ENCODE measurements at regions not wholly inside any gene's neighbourhood (a gene's known extent, or its start where the extent isn't known, plus 50 kb on each side); places are given as distances from the start of the nearest gene placed in this dataset.
"Not testable (repeated sequence)": the region's sequence is repeated elsewhere in the genome, so short reads cannot be mapped to it uniquely, and the experiment has no call there.

DNA sequence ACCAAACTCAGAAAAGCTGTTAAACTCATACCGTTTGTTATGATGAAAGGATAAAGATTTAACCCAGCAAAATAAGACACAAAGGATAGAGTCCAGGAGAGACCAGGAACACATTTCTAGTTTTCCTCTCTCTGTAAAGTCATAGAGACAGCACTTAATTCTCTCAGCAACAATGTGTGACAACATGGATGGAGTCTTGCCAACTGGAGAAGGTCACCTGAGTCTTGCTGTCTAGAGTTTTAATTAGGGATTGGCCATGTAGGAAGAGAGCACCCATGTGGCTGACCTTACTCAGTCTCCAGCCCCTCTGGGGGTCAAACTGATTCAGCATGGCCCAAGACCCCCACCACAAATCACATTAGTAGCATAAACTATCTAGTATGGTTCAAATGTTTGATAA is 151.0 kb upstream of the ATF7IP start:
- Histone ChIP-seq H3K9me3 (ENCODE audit: low read depth, low read length) (no peaks in the 10 kb centered on the region), H3K4me3 (ENCODE audit: low read length) (no peak overlapping the region), H3K4me1 (ENCODE audit: insufficient read depth, low read length) (peaks cover 4% of the 10 kb centered on the region), H3K27me3 (ENCODE audit: insufficient read depth, low read length) (no peaks in the 10 kb centered on the region)

DNA sequence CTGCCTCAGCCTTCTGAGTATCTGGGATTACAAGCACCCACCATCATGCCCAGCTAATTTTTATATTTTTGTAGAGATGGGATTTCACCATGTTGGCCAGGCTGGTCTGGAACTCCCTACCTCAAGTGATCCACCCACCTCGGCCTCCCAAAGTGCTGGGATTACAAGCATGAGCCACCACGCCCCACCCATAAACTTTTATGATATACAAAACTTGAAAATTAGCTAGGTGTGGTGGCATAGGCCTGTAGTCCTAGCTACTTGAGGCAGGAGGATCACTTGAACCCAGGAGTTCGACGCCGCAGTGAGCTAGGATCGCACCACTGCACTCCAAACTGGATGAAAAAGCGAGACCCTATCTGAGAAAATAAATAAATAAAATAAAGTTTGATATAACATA is 149.5 kb upstream of the ATF7IP start:
- not testable (repeated sequence) for H3K4me1 ChIP-seq (ENCODE audit: insufficient read depth, low read length); H3K27me3 ChIP-seq (ENCODE audit: insufficient read depth, low read length); H3K9me3 ChIP-seq (ENCODE audit: low read depth, low read length); H3K4me3 ChIP-seq (ENCODE audit: low read length)

DNA sequence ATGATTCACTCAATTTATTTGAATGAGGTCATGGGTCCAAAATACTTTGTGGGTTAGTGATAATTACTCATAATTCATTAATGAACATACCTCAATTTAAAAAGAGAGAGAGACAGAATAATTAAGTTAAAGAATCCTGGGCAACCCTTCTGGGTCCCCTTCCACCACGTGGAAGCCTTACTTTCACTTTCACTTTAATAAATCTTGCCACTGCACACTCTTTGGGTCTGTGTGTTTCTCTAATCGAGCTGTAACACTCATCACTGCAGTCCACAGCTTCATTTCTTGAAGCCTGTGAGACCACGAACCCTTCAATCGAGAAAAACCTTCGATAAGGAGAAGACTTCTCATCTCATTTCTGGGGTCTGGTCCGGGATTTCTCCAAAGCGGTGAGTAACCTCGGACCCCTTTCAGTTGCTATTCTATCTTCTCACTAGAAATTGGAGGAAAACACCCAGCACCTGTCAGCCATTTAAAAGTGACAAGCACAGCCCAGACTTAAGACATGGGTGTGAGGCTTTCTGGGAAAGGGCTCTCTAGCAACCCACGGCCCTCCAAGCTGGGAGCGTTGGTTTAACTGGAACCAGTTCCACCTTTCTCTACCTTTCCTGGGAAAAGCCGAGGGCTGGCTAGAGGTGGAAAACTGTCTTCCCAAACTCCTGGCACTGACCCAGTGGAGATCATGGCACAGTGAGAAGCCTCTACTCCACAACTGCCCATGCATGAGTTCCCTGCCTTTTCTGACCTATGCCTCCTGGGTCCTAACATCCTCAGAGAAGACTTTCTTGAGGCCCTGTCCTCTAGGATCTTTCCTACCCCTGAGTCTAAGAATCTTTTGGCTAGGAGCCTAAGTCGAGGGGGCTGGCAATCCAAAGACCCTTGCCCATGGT is 148.8 kb upstream of the ATF7IP start:
- peaks cover 4% of the 10 kb centered on the region for H3K4me1 ChIP-seq (ENCODE audit: insufficient read depth, low read length)
- no peaks in the 10 kb centered on the region for H3K9me3 ChIP-seq (ENCODE audit: low read depth, low read length)
- H3K27me3 ChIP-seq (ENCODE audit: insufficient read depth, low read length), result no peaks in the 10 kb centered on the region
- H3K4me3 ChIP-seq (ENCODE audit: low read length), result no peak overlapping the region

DNA sequence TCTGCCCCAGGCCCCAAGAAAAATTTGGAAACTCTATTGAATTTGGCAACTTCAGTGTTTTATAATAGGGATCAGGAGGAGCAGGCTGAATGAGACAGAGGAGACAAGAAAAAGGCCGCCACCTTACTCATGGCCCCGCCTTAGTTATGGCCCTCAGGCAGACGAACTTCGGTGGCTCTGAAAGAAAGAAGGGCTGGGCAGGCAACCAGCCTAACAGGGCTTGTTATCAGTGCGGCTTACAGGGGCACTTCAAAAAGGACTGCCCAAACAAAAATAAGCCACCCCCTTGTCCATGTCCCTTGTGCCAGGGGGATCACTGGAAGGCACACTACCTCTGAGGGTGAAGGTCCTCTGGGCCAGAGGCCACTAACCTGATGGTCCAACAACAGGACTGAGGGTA is 146.3 kb upstream of the ATF7IP start:
- H3K4me1 ChIP-seq (ENCODE audit: insufficient read depth, low read length), result peaks cover 4% of the 10 kb centered on the region
- H3K4me3 ChIP-seq (ENCODE audit: low read length), result no peak overlapping the region
- no peaks in the 10 kb centered on the region for H3K9me3 ChIP-seq (ENCODE audit: low read depth, low read length)
- no peaks in the 10 kb centered on the region for H3K27me3 ChIP-seq (ENCODE audit: insufficient read depth, low read length)

DNA sequence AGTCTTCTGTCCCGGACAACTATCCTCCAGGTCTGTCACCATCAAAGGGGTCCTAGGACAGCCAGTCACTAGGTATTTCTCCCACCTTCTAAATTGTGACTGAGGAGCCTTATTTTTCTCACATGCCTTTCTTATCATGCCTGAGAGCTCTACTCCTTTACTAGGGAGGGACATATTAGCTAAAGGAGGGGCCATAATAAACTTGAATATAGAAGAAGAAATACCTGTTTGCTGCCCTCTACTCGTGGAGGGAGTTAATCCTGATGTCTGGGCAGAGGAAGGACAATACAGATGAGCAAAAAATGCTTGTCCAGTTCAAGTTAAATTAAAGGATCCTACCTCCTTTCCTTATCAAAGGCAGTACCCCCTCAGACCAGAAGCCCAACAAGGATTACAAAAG is 145.8 kb upstream of the ATF7IP start:
- not testable (repeated sequence) for H3K4me1 ChIP-seq (ENCODE audit: insufficient read depth, low read length); H3K27me3 ChIP-seq (ENCODE audit: insufficient read depth, low read length); H3K9me3 ChIP-seq (ENCODE audit: low read depth, low read length); H3K4me3 ChIP-seq (ENCODE audit: low read length)

DNA sequence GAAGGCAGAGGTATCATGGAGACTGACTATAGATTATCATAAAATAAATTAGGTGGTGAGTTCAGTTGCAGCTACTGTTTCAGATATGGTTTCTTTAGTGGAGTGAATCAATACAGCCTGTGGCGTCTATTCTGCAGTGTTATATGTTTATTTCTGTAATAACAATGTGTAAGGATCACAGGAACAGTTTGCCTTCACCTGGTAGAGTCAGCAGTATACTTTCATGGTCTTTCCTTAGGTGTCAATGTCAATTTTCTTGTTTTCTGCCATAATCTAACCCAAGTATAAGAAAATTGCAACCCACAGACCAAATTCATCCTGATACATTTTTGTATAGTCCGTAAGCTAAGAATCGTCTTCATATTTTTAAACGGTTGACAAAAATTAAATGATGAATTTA is 140.4 kb upstream of the ATF7IP start:
- no peaks in the 10 kb centered on the region for H3K4me1 ChIP-seq (ENCODE audit: insufficient read depth, low read length)
- no peak overlapping the region for H3K4me3 ChIP-seq (ENCODE audit: low read length)
- H3K9me3 ChIP-seq (ENCODE audit: low read depth, low read length), result peaks cover under 1% of the 10 kb centered on the region
- no peaks in the 10 kb centered on the region for H3K27me3 ChIP-seq (ENCODE audit: insufficient read depth, low read length)

DNA sequence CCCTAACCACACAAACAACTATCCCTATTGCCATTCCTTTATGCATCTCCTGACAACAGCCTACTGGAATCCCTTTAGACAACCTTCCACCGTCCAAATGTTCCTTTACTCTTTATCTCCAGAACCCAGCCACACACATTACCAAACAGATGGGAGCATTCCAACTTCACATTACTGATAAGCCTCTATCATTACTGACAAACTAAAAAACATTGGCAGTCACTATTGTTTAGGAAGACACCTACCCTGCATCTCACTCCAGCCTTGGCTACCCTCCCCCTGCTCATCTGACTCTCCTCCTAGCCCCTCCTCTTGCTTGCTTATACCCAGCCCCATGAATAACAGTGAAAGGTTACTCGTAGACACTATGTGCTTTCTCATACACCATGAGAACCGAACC is 130.3 kb upstream of the ATF7IP start:
- peaks cover 11% of the 10 kb centered on the region for H3K4me1 ChIP-seq (ENCODE audit: insufficient read depth, low read length)
- H3K9me3 ChIP-seq (ENCODE audit: low read depth, low read length), result not testable (repeated sequence)

DNA sequence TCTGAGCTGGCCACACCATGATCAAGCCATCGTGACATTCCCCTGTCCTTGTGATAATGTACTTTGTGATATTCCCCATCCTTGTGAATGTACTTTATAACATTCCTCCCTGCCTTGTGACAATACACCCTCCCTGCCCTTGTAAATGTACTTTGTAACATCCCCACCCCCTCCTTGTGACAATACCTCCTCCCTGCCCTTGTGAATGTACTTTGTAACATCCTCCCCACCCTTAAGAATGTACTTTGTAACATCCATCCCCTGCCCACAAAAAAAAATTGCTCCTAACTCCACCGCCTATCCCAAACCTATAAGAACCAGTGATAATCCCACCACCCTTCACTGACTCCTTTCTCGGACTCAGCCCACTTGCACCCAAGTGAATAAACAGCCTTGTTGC is 128.8 kb upstream of the ATF7IP start:
- peaks cover 19% of the 10 kb centered on the region for H3K4me1 ChIP-seq (ENCODE audit: insufficient read depth, low read length)
- H3K27me3 ChIP-seq (ENCODE audit: insufficient read depth, low read length); H3K9me3 ChIP-seq (ENCODE audit: low read depth, low read length); H3K4me3 ChIP-seq (ENCODE audit: low read length): not testable (repeated sequence)

More for the DNA sequence above, 130.3 kb upstream of the ATF7IP start:
- H3K27me3 ChIP-seq (ENCODE audit: insufficient read depth, low read length); H3K4me3 ChIP-seq (ENCODE audit: low read length): not testable (repeated sequence)

DNA sequence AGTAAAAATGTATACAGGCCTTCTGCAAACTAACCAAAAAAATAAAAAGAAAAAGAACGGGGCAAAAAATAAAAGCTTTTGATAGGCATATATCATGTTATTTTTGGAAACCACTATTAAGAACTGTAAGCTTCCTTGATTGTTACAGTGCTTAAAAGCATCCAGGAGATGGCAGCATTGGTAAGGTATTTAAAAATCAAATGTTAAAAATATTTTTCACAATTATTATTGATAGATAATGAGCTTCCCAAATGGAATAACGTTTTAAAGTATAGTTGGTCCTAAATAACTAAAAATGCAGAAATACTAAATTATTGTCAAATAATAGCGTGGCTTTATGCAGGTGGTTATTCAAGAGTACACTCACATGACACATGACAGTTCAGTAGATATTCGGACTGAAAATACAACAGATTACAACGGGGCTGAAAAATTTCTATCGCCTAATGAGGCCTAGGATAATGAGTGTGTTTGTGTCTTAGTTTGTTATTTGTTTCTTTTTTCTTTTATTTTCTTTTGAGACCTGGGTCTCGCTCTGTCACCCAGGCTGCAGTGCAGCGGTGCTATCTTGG is 127.2 kb upstream of the ATF7IP start:
- H3K4me3 ChIP-seq (ENCODE audit: low read length), result no peak overlapping the region
- H3K27me3 ChIP-seq (ENCODE audit: insufficient read depth, low read length), result no peaks in the 10 kb centered on the region
- peaks cover 8% of the 10 kb centered on the region for H3K9me3 ChIP-seq (ENCODE audit: low read depth, low read length)
- peaks cover 19% of the 10 kb centered on the region for H3K4me1 ChIP-seq (ENCODE audit: insufficient read depth, low read length)

DNA sequence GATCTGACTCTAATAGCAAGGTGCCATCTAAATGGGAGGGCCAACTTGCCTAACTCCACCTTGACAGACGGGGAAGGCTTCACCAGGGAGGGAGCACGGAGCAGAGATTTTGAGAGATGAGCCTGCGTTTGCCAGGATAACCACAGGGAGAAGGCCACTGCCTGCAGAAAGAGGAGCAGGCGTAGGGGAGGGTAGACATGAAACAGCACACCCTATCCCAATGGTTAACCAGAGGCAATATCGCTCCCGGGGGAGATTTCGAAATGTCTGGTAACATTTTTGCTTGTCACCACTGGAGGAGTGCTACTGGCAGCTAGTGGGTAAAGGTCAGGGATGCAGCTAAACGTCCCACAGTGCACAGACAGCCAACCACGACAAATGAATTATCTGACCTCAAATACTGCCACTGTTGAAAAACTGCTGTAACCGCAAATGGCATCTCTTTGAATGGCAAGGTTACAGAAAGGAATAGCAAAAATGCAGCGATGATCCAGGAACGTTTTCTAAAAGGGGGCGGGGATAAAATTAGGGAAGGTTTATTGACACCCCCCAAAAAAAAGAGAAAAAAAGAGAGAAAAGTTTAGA is 126.0 kb upstream of the ATF7IP start:
- peak overlapping the region; percentile 39 for H3K4me3 ChIP-seq (ENCODE audit: low read length)
- H3K4me1 ChIP-seq (ENCODE audit: insufficient read depth, low read length), result peaks cover 21% of the 10 kb centered on the region
- no peaks in the 10 kb centered on the region for H3K27me3 ChIP-seq (ENCODE audit: insufficient read depth, low read length)
- H3K9me3 ChIP-seq (ENCODE audit: low read depth, low read length), result peaks cover 13% of the 10 kb centered on the region

DNA sequence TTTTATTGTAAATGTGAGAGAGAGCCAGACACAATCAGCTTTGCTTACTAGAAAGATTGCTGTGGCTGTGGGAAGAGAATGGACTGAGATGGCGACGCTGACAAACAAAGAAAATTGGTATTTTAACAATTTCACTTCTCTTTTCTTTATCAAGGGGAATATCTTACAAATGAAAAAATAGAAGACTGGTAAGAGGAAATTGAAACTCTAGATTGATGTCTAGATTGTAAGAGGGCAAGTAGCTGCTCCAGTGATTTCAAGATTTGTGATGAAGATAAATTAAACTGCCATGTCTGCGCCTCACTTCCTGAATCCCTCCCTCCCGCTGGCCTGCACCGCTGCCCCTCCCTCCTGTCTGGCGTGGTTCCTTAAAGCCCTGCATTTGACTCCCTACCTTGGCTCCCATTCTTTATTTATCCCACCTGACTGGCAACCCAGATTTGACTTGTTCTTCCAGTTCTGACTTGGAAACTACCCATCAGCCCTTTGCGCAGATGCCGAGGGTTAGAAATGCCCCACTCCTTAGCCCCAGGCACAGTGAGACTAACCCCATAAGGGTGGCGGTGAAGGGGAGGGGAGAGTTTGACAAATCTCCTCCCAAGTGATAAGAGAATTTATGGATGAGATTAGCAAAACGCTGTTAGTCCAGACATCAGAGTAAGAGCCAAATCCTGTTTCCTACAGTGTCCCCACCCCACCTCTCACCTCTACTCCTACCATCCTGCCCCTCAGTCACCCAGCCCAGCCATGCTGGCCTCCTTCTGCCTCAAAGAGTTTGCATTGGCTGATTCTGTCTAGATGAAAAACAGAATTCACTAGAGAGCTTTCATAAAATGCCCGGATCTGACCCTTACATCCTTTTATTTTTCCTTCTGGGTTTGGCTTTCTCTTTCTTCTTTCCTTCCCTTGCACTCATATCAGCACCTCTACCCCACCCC is 125.3 kb upstream of the ATF7IP start:
- Histone ChIP-seq H3K9me3 (ENCODE audit: low read depth, low read length) (peaks cover 13% of the 10 kb centered on the region), H3K4me3 (ENCODE audit: low read length) (peak overlapping the region; percentile 39), H3K4me1 (ENCODE audit: insufficient read depth, low read length) (peaks cover 23% of the 10 kb centered on the region), H3K27me3 (ENCODE audit: insufficient read depth, low read length) (no peaks in the 10 kb centered on the region)

DNA sequence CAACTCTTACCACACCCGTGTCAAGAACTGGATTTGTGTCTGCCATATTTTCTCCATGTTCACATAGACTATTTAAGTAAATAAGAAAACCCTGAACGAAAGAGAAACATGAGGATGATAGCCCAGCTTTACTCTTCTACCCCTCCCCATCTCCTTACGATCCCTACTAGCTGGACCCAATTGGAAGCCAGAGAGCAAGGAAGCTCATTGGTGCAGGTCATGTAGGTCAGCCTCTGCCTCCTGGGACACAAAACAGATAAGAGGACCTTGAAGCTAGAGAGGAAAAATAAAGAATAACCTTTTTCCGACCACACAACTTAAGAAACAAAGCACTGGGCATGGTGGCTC is 124.6 kb upstream of the ATF7IP start:
- Histone ChIP-seq H3K27me3 (ENCODE audit: insufficient read depth, low read length) (no peaks in the 10 kb centered on the region), H3K9me3 (ENCODE audit: low read depth, low read length) (peaks cover 13% of the 10 kb centered on the region), H3K4me3 (ENCODE audit: low read length) (no peak overlapping the region), H3K4me1 (ENCODE audit: insufficient read depth, low read length) (peaks cover 23% of the 10 kb centered on the region)

DNA sequence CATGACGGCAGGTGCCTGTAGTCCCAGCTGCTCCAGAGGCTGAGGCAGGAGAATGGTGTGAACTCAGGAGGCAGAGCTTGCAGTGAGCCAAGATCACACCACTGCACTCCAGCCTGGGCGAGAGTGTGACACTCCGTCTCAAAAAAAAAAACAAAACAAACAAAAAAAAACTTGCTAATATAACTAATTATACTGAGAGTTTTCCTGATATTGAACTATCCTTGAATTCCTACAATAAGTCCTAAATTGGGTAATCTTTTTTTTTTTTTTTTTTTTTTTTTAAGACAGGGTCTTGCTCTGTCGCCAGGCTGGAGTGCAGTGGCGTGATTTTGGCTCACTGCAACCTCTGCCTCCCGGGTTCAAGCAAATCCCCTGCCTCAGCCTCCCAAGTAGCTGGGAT is 122.7 kb upstream of the ATF7IP start:
- Histone ChIP-seq H3K4me1 (ENCODE audit: insufficient read depth, low read length) (peaks cover 23% of the 10 kb centered on the region), H3K9me3 (ENCODE audit: low read depth, low read length) (peaks cover 13% of the 10 kb centered on the region)
- not testable (repeated sequence) for H3K27me3 ChIP-seq (ENCODE audit: insufficient read depth, low read length); H3K4me3 ChIP-seq (ENCODE audit: low read length)

DNA sequence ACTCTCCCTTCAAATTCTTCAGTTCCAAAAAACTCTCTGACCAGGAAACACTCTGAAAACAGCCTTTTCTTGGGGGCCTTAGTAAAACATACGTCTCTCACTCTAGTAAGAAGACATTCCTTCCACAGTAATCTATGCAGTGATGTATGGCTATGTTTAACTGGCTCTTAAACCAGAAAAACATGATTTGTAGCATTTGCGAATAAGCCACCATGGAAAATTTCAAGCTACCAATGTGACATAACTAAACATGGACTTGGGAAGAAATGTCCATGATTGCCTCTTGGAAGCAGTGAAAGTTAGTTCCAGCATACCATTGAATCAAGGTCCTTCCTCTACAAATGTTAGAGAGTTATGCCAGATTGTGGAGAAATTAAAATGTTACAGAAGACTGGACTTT is 121.5 kb upstream of the ATF7IP start:
- H3K9me3 ChIP-seq (ENCODE audit: low read depth, low read length), result peaks cover 13% of the 10 kb centered on the region
- H3K4me1 ChIP-seq (ENCODE audit: insufficient read depth, low read length), result peaks cover 23% of the 10 kb centered on the region
- no peaks in the 10 kb centered on the region for H3K27me3 ChIP-seq (ENCODE audit: insufficient read depth, low read length)
- H3K4me3 ChIP-seq (ENCODE audit: low read length), result no peak overlapping the region

All from mononuclear cell (primary cell).